WTC11 (cell line): ENCODE measurements at regions not wholly inside any gene's neighbourhood (a gene's known extent, or its start where the extent isn't known, plus 50 kb on each side); places are given as distances from the start of the nearest gene placed in this dataset.

Source experiments
- CREM ChIP-seq: sonication (generic); formaldehyde crosslinking; IDR thresholded peaks from 2 replicates; pipeline ENCODE4 v1.8.1; 2022; ENCODE audit warnings: mild to moderate bottlenecking, missing genetic modification reagents, moderate library complexity
- CTCF ChIP-seq: fragments of 200-600 bp; IDR thresholded peaks from 2 replicates; pipeline ENCODE4 v1.8.0; 2022; ENCODE audit warnings: antibody characterized with exemption
- NFE2L1 ChIP-seq: sonication (generic); formaldehyde crosslinking; IDR thresholded peaks from 2 replicates; pipeline ENCODE4 v1.8.1; 2023; ENCODE audit warnings: missing genetic modification reagents
- ZBTB43 ChIP-seq: sonication (generic); formaldehyde crosslinking; IDR thresholded peaks from 2 replicates; pipeline ENCODE4 v1.8.1; 2023; ENCODE audit warnings: mild to moderate bottlenecking, missing genetic modification reagents

- TF ChIP-seq ZBTB43 (CRISPR knock-in tag) (no peak), NFE2L1 (CRISPR knock-in tag) (no peak), CTCF (no peak), CREM (CRISPR knock-in tag) (no peak)
These were observed 124.1 kb upstream of the HES1 start for GRCh38 chr3:194011807-194012206.
